ENCODE measurements at regions not wholly inside any gene's neighbourhood (a gene's known extent, or its start where the extent isn't known, plus 50 kb on each side); places are given as distances from the start of the nearest gene placed in this dataset.
"Not testable (repeated sequence)": the region's sequence is repeated elsewhere in the genome, so short reads cannot be mapped to it uniquely, and the experiment has no call there.

GRCh38 chr5:2163060-2163856 lies 280.5 kb upstream of the IRX4 start:
- DNase-seq = no peak

DNA sequence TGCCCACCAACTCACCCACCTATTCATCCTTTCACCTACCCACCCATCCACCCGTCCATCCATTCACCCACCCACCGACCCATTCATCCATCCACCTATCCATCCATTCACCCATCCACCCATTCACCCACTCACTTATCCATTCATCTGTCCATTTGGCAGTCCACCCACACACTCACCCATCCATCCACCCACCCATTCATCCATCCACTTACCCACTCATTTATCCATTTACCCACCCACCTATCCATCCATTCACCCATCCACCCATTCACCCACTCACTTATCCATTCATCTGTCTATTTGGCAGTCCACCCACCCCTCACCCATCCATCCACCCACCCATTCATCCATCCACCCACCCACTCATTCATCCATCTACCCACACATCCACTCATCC lies 278.1 kb upstream of the IRX4 start:
- DNase-seq = no peak

DNA sequence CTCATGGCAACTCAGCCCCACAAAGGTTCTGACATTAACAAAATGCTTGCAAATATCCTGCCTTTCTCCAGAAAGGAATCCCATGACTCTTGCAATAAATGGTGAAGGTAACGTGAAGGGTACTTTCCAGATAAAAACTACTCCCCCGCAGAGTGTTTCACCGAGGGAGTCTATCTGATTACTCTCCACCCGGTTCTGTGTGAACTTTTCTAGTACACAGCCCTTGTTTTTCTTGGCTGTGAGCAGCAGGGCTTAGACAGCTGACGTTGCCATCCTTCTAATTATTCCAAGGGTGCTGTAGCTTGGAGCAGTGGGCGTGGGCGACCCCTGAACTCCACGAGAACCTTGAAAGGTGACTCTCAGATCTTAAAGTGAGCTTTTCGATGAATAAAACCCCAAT lies 276.0 kb upstream of the IRX4 start:
- no peak for DNase-seq

DNA sequence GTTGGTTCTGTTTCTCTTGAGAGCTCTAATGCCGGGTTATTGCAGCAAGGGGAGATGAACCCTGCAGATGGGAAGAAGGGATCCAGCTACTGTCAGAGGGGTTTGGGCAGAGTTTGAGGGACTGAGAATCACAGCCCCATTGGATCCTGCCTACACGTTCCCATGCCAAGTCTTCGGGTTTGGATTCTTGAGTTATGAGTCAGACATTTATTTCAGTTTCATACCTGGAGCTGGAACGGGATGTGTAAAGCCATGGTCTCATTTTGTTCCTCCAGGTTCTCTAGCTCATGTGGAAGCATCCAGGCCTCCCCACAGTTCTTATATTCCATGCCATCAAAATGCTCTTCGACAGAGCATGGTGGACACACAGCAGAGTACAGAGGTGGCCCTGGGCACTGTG lies 275.4 kb upstream of the IRX4 start:
- no peak for DNase-seq

- no peak for DNase-seq
Observed at GRCh38 chr5:2157372-2157771, 274.6 kb upstream of the IRX4 start.

- no peak for DNase-seq
Observed at GRCh38 chr5:2156358-2157059, 273.8 kb upstream of the IRX4 start.

GRCh38 chr5:2155556-2155955 lies 272.8 kb upstream of the IRX4 start:
- DNase-seq = no peak

DNA sequence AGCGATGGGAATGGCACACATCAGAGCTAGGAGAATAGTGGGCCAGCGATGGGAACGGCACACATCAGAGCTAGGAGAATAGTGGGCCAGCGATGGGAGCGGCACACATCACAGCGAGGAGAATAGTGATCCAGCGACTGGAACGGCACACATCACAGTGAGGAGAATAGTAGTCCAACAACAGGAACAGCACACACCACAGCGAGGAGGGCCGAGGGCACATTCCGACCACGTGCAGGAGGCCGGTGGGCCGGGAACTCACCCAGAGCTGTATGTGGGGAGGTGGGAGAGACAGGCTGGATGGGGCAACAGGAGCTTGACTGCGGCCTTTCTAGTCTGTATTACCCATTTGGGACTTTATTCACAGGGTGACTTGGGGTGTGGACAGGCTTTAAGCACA lies 271.1 kb upstream of the IRX4 start:
- DNase-seq = no peak

GRCh38 chr5:2153350-2153749 lies 270.6 kb upstream of the IRX4 start:
- DNase-seq = no peak

- not testable (repeated sequence) for DNase-seq
Observed at GRCh38 chr5:2151301-2151888, 268.7 kb upstream of the IRX4 start.

DNA sequence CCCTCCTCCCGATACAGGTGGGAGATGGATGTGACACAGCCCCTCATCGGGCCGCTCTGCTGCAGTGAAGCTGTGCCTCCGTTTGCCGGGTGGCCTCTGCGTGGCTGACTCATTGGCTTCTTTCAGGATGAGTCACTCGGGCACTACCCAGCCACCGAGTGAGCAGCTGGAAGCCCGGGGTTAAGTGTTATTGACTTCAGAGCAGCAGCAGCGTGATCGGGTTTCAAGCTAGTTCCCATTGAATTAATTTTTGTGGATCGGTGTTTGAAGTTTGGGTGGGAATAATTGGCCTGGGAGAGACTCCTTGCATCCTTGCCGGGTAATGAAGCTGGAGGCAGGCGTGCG lies 266.4 kb upstream of the IRX4 start:
- no peak for DNase-seq

- DNase-seq = no peak
Observed at GRCh38 chr5:2148312-2149194, 265.8 kb upstream of the IRX4 start.

DNA sequence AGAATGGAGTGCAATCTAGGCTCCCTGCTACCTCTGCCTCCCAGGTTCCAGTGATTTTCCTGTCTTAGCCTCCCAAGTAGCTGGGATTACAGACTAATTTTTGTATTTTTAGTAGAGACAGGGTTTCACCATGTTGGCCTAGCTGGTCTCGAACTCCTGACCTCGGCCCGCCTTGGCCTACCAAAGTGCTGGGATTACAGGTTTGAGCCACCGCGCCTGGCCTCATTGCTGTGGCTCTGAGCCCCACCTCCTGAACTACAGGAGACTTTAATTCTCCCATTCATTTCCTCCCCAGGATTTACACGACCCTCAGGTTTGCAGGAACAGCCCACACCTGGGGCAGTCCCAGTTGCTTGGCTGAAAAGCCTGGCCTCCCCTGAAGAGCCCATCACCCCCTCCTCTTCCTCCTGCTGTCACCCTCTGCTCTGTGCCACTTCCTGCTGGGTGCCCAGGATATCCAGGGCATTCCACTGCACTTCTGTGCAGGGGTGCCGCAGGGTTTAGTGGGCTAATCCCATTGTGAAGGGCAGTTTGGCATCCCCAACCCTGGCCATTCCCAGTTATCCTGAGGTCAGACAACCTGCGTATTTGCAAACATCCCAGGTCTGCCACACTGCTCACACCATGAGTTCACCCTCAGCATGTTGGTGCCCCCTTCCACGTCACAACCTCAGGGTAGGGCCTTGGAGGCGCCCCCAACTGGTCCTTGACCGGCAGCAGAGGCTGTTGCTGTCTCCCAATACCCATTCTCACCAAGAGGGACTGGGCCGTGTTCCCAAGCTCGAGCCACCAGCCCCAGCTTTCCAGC lies 265.0 kb upstream of the IRX4 start:
- no peak for DNase-seq

- DNase-seq = no peak
Observed at GRCh38 chr5:2143646-2144353, 261.1 kb upstream of the IRX4 start.

DNA sequence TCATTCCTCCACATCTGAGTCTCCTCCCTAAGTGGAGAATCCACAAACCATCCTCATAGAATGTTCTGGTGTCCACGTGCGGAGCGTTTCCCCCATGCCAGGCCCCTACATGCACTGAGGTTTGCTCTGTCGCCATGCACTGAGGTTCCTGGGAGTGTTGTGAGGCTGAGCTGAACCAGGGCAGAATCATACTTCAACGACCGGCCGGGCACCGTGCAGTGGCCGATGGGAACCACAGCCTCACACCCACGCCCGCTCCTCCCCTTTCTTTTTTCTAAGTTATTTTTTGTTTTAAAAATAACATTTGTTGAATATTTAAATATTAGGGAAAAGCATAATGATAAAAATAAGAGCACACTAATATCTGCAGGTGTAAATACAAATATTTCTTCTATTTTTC lies 260.4 kb upstream of the IRX4 start:
- no peak for DNase-seq

- no peak for DNase-seq
Observed at GRCh38 chr5:2142456-2142954, 259.8 kb upstream of the IRX4 start.

- DNase-seq = no peak
Observed at GRCh38 chr5:2141254-2142000, 258.7 kb upstream of the IRX4 start.

DNA sequence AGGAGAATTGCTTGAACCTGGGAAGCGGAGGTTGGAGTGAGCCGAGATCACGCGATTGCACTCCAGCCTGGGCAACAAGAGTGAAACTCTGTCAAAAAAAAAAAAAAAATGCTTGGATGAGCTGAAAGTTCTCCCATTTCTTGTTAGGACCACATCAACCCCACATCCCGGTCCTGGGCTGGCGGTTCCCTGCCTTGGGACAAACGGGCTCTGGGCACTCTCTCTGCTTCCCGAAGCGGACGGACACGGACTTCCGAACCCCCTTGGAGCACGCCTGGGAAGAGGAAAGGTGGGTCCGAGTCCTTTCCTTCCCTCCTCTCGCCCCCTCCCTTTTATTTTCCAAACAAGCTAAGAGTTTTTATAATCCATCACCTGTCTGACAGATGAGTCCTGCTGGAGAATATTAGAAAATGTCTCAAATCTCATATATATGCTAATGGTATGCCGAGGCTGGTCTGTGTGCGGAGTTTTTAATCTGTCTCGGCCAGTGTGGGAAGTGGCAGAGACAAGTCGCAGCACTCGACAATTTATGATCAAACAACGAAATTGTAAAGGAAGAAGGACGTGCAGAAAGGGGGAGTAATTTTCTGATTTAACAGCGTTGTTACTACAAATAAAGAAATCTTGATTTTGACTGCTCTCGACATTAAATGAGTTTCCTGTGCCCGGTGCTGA lies 257.9 kb upstream of the IRX4 start:
- no peak for DNase-seq

DNA sequence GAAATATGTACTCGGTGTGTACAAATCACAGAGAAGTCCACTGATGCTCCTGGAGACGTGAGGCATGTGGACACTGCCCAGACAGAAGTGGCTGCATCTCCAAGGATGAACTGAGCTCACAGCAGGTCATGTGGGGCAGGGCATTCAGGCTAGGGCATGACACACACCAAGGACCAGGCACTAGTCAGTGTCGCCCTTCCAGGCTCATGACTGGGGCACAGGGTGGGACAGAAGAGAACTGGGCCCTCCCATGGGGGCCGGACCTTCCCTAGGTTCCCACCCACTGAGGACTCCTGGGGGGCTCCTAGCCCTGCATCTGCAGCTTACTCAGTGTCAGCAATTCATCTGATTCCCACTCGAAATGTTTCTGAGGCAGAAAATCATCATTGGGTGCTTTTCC lies 256.8 kb upstream of the IRX4 start:
- no peak for DNase-seq

DNA sequence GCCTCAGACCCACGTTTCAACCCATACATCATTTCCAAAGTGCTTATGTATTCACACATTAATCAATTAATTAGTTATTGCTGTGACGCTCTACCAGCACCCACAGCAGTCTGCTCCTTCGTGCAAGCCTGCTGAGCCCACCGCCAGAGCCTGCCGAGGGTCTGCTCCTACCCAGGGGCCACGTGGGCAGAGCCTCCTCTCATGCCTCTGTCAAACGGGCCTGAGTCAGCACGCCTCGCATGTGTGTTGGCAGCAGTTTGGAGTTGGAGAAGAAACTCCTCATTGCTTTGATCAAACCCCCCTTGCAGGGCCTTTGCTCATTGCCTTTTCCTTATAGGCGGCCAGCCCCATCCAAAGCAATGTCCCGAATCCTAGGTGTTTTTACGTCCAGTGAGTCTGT lies 256.2 kb upstream of the IRX4 start:
- no peak for DNase-seq

All from NCI-H2227 treated with DMSO at 0.1 percent for 48 hours (cell line).